ENCODE measurements at regions not wholly inside any gene's neighbourhood (a gene's known extent, or its start where the extent isn't known, plus 50 kb on each side); places are given as distances from the start of the nearest gene placed in this dataset.
"Not testable (repeated sequence)": the region's sequence is repeated elsewhere in the genome, so short reads cannot be mapped to it uniquely, and the experiment has no call there.

DNA sequence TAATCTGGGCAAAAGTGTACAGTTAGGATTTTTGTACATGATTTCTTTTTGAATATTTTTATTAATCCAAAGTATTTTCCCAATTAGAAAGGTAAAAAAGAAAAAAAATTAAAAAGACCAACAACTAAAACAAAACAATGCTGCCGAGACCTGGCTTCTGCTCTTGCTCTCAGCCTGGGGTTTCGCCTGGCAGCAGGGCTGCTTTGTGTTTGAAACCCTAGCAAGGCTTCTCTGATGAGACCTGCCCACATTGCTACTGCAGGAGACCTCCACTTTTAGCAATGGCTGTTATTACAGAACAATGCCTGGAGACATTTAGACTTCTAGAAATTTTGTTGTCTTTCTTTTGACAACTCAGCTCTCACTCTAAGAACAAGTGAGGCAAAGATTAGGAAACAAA is 1153.0 kb upstream of the TMEM132C start:
- peaks cover 5% of the 10 kb centered on the region for H3K4me1 ChIP-seq (ENCODE audit: insufficient read depth, low read length)
- no peaks in the 10 kb centered on the region for H3K36me3 ChIP-seq (ENCODE audit: insufficient read depth, low read length)
- H3K9ac ChIP-seq (ENCODE audit: low read depth, low read length) = no peak overlapping the region
- H3K9me3 ChIP-seq (ENCODE audit: control insufficient read depth, insufficient read depth, low read length) = no peaks in the 10 kb centered on the region

GRCh38 chr12:127115468-127116035 is 1151.4 kb upstream of the TMEM132C start:
- Histone ChIP-seq H3K9ac (ENCODE audit: low read depth, low read length) (no peak overlapping the region), H3K4me1 (ENCODE audit: insufficient read depth, low read length) (peaks cover 5% of the 10 kb centered on the region), H3K36me3 (ENCODE audit: insufficient read depth, low read length) (no peaks in the 10 kb centered on the region), H3K9me3 (ENCODE audit: control insufficient read depth, insufficient read depth, low read length) (no peaks in the 10 kb centered on the region)

DNA sequence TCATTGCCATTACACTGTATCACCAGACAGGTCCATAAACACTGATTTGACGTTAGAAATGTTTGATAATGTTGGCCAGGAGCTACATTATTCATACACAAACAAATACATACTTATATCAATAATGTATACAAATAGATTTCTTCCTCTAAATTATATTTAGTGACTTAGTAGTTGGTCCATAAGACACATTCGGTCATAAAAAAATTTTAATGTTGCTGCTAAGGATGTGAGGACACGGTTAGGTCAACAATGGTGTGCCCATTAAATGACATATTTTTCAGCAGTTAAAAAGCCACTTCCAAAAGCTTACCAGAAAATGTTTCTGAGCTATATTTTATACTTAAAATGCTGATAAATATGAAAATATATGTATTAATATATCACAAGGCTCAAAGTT is 1148.7 kb upstream of the TMEM132C start:
- Histone ChIP-seq H3K36me3 (ENCODE audit: insufficient read depth, low read length) (no peaks in the 10 kb centered on the region), H3K9ac (ENCODE audit: low read depth, low read length) (no peak overlapping the region), H3K4me1 (ENCODE audit: insufficient read depth, low read length) (peaks cover 4% of the 10 kb centered on the region), H3K9me3 (ENCODE audit: control insufficient read depth, insufficient read depth, low read length) (no peaks in the 10 kb centered on the region)

DNA sequence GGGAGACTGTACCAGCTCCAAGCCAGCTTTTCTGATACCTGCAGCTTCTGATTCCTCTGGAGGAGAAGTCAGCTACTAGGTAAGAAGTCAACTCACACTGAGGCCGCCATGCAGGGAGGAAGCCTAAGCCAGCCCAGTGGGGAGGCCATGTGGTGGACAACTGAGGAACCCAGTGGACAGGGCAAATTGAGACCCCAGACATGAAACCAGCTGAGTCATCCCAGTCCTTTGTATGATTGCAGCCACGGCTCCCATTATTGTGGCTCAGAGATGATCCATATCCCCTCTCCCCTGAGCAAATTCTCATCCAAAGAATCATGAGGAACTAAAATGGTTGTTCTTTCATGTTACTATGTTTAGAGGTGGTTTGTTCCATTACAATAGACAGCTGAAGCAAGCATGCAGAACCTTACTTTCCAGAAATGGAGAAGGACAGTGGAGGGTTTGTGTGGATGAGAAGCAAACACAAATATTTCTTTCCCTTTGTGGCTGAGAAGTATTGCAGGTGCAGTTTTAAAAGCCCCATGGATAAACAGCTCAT is 1147.3 kb upstream of the TMEM132C start:
- no peaks in the 10 kb centered on the region for H3K36me3 ChIP-seq (ENCODE audit: insufficient read depth, low read length)
- no peak overlapping the region for H3K9ac ChIP-seq (ENCODE audit: low read depth, low read length)
- no peaks in the 10 kb centered on the region for H3K9me3 ChIP-seq (ENCODE audit: control insufficient read depth, insufficient read depth, low read length)

GRCh38 chr12:127120851-127121250 is 1146.1 kb upstream of the TMEM132C start:
- H3K36me3 ChIP-seq (ENCODE audit: insufficient read depth, low read length) = no peaks in the 10 kb centered on the region
- H3K9me3 ChIP-seq (ENCODE audit: control insufficient read depth, insufficient read depth, low read length) = no peaks in the 10 kb centered on the region
- no peak overlapping the region for H3K9ac ChIP-seq (ENCODE audit: low read depth, low read length)
- H3K4me1 ChIP-seq (ENCODE audit: insufficient read depth, low read length) = no peaks in the 10 kb centered on the region

More for the DNA sequence above, 1147.3 kb upstream of the TMEM132C start:
- no peaks in the 10 kb centered on the region for H3K4me1 ChIP-seq (ENCODE audit: insufficient read depth, low read length)

- no peaks in the 10 kb centered on the region for H3K4me1 ChIP-seq (ENCODE audit: insufficient read depth, low read length)
Measured at GRCh38 chr12:127121494-127122084, 1145.4 kb upstream of the TMEM132C start.

DNA sequence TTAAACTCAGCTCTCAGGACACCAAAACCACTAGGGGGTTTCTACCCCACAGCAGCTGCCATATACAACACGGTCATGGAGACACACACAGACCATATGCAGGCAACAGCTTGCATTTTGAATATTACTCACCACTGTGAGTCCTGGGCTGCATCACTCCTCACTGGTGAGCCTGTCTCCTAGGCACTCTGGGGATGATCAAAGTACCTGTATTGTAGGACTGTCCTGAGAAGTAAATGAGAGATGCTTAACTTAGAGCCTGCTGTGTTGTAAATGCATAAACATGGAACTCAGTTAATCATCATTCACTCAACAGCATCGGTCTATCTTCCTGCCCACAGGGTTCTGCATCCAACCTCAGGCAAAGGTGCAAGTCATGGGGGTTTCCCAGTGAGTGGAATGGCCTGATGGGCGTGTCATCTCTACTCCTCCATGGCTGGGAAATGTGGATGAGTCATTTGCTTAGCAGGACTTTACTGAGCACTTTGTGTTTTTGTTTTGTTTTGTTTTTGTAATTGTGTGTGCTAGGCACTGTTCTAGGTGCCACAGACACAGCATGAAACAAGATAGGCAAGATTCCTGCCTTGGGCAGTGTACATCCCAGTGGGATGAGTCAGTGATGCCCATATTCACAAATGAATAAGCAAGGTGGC is 1141.2 kb upstream of the TMEM132C start:
- no peaks in the 10 kb centered on the region for H3K4me1 ChIP-seq (ENCODE audit: insufficient read depth, low read length)
- no peaks in the 10 kb centered on the region for H3K36me3 ChIP-seq (ENCODE audit: insufficient read depth, low read length)
- H3K9me3 ChIP-seq (ENCODE audit: control insufficient read depth, insufficient read depth, low read length) = no peaks in the 10 kb centered on the region
- H3K9ac ChIP-seq (ENCODE audit: low read depth, low read length) = no peak overlapping the region

More at GRCh38 chr12:127121494-127122084, 1145.4 kb upstream of the TMEM132C start:
- Histone ChIP-seq H3K9ac (ENCODE audit: low read depth, low read length) (no peak overlapping the region), H3K36me3 (ENCODE audit: insufficient read depth, low read length) (no peaks in the 10 kb centered on the region), H3K9me3 (ENCODE audit: control insufficient read depth, insufficient read depth, low read length) (no peaks in the 10 kb centered on the region)

- H3K4me1 ChIP-seq (ENCODE audit: insufficient read depth, low read length) = no peaks in the 10 kb centered on the region
- no peaks in the 10 kb centered on the region for H3K36me3 ChIP-seq (ENCODE audit: insufficient read depth, low read length)
- H3K9ac ChIP-seq (ENCODE audit: low read depth, low read length) = no peak overlapping the region
- no peaks in the 10 kb centered on the region for H3K9me3 ChIP-seq (ENCODE audit: control insufficient read depth, insufficient read depth, low read length)
Measured at GRCh38 chr12:127126260-127126628, 1140.7 kb upstream of the TMEM132C start.

GRCh38 chr12:127127897-127128296 is 1139.1 kb upstream of the TMEM132C start:
- H3K4me1 ChIP-seq (ENCODE audit: insufficient read depth, low read length) = no peaks in the 10 kb centered on the region

DNA sequence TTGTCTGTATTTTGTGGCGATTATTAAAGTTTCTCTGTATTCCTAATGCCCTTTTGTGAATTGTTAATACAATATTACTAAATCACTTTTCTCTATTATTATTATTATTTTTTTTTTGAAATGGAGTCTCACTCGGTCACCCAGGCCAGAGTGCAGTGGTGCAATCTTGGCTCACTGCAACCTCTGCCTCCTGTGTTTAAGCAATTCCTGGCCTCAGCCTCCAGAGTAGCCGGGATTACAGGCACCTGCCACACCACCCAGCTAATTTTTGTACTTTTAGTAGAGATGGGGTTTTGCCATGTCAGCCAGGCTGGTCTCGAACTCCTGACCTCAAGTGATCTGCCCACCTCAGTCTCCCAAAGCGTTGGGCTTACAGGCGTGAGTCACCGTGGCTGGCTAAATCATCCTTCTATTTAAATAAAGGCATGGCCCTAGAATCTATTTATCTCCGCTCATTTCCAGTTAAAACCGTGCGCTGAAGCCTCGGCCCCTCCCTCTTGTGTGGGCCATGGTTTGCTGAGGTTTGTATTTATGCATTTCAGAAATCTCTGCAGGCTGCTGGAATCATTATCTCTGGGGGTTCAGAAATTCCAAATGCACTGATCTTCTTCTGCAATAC is 1136.4 kb upstream of the TMEM132C start:
- H3K9me3 ChIP-seq (ENCODE audit: control insufficient read depth, insufficient read depth, low read length) = no peaks in the 10 kb centered on the region
- H3K9ac ChIP-seq (ENCODE audit: low read depth, low read length) = no peak overlapping the region
- no peaks in the 10 kb centered on the region for H3K36me3 ChIP-seq (ENCODE audit: insufficient read depth, low read length)
- H3K4me1 ChIP-seq (ENCODE audit: insufficient read depth, low read length) = no peaks in the 10 kb centered on the region

More at GRCh38 chr12:127127897-127128296, 1139.1 kb upstream of the TMEM132C start:
- Histone ChIP-seq H3K36me3 (ENCODE audit: insufficient read depth, low read length) (no peaks in the 10 kb centered on the region), H3K9me3 (ENCODE audit: control insufficient read depth, insufficient read depth, low read length) (no peaks in the 10 kb centered on the region), H3K9ac (ENCODE audit: low read depth, low read length) (no peak overlapping the region)

- no peaks in the 10 kb centered on the region for H3K4me1 ChIP-seq (ENCODE audit: insufficient read depth, low read length)
- H3K36me3 ChIP-seq (ENCODE audit: insufficient read depth, low read length) = no peaks in the 10 kb centered on the region
- no peak overlapping the region for H3K9ac ChIP-seq (ENCODE audit: low read depth, low read length)
- H3K9me3 ChIP-seq (ENCODE audit: control insufficient read depth, insufficient read depth, low read length) = no peaks in the 10 kb centered on the region
Measured at GRCh38 chr12:127133675-127134335, 1133.2 kb upstream of the TMEM132C start.

GRCh38 chr12:127140864-127141484 is 1126.0 kb upstream of the TMEM132C start:
- not testable (repeated sequence) for H3K9me3 ChIP-seq (ENCODE audit: control insufficient read depth, insufficient read depth, low read length); H3K9ac ChIP-seq (ENCODE audit: low read depth, low read length); H3K4me1 ChIP-seq (ENCODE audit: insufficient read depth, low read length); H3K36me3 ChIP-seq (ENCODE audit: insufficient read depth, low read length)

DNA sequence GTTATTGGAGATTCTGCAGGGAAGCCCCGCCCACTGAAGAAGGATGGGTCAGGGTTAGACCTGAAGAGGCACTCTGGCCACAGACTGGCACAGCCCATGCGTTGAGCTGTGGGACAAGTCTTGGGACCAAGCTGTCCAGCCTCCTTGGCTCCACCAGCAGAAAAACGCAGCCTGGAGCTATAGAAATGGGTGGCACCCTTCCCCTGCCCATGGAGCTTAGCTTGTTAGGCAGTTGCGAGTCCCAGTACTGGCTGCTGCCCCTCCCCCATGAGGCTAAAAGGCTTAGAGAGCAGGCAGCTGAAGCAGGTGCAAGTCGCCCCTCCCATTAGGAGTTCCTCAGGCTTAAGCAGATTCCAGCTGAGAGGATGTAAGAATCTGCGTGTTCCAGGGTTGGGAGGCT is 1124.0 kb upstream of the TMEM132C start:
- Histone ChIP-seq H3K4me1 (ENCODE audit: insufficient read depth, low read length) (peaks cover 6% of the 10 kb centered on the region), H3K9me3 (ENCODE audit: control insufficient read depth, insufficient read depth, low read length) (peaks cover 6% of the 10 kb centered on the region), H3K36me3 (ENCODE audit: insufficient read depth, low read length) (no peaks in the 10 kb centered on the region), H3K9ac (ENCODE audit: low read depth, low read length) (no peak overlapping the region)

DNA sequence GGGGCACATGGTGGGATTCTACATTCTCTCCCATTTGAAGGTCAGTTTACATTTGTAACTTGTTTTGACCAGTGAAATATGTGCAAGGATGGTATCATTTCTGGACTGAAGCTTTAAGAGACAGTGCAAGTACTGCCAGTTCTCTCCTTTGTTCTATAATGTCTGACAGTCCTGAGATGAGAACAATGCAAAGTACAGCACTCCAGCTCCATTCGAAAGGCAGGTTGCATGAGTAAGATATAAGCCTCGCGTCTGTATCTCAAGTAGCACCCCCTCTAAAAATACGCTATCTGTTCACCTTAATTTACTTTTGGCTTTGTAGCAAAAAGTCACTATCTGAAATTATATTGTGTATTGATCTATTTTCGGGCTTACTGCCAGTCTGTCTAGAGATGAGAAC is 1122.2 kb upstream of the TMEM132C start:
- Histone ChIP-seq H3K4me1 (ENCODE audit: insufficient read depth, low read length) (peaks cover 9% of the 10 kb centered on the region), H3K36me3 (ENCODE audit: insufficient read depth, low read length) (no peaks in the 10 kb centered on the region), H3K9me3 (ENCODE audit: control insufficient read depth, insufficient read depth, low read length) (peaks cover 6% of the 10 kb centered on the region), H3K9ac (ENCODE audit: low read depth, low read length) (no peak overlapping the region)

All from ES-I3 (cell line).